Keratinocyte (primary cell): ENCODE measurements at regions not wholly inside any gene's neighbourhood (a gene's known extent, or its start where the extent isn't known, plus 50 kb on each side); places are given as distances from the start of the nearest gene placed in this dataset.
A peak's percentile ranks its signal among the peaks of the same experiment; 100 is the strongest.

Experiments used
- DNase-seq: peaks from one replicate; pipeline ENCODE4 v3.0.0-alpha.2; 2011; ENCODE audit warnings: low read depth, missing footprints, low spot score
- FAIRE-seq: peaks from 2 replicates; lab custom pipeline; 2011; peaks lifted over from hg19 to GRCh38; lab: Jason Lieb, UNC
- H2AFZ ChIP-seq: 2 replicates; pipeline ENCODE4 v1.6.0; 2012; ENCODE audit warnings: low read length, control low read depth, inconsistent platforms; ENCODE audit not compliant: control insufficient read depth
- H3K27ac ChIP-seq: 2 replicates; pipeline ENCODE4 v1.5.1; 2011; ENCODE audit warnings: low read length; ENCODE audit not compliant: control insufficient read depth, insufficient read depth
- H3K27me3 ChIP-seq: 3 replicates; pipeline ENCODE4 v1.6.0; 2011; ENCODE audit warnings: low read length; ENCODE audit not compliant: control insufficient read depth, insufficient read depth; ENCODE audit errors: extremely low read depth
- H3K36me3 ChIP-seq, 2 experiments: 2 replicates in 1 of 2; 3 replicates in 1 of 2; pipeline ENCODE4 v1.5.1; 2011; ENCODE audit warnings: low read length in 2 of 2, mild to moderate bottlenecking in 1 of 2; ENCODE audit not compliant: control insufficient read depth in 2 of 2, insufficient read depth in 2 of 2; ENCODE audit errors: extremely low read depth in 1 of 2
- H3K4me1 ChIP-seq: 3 replicates; pipeline ENCODE4 v1.5.1; 2011; ENCODE audit warnings: low read length; ENCODE audit not compliant: control insufficient read depth, insufficient read depth; ENCODE audit errors: extremely low read depth
- H3K4me2 ChIP-seq: 3 replicates; pipeline ENCODE4 v1.6.0; 2011; ENCODE audit warnings: low read depth, low read length; ENCODE audit not compliant: control insufficient read depth, insufficient read depth; ENCODE audit errors: extremely low read depth
- H3K4me3 ChIP-seq, 3 experiments: fragments of 200-600 bp in 1 of 3; sonication (generic) in 1 of 3; 2 replicates in 2 of 3; 3 replicates in 1 of 3; pipeline ENCODE4 v1.5.1; 2011 to 2016; ENCODE audit warnings: low read length in 3 of 3, mild to moderate bottlenecking in 3 of 3, control low read depth in 2 of 3, inconsistent platforms in 1 of 3, low read depth in 1 of 3, mixed read lengths in 1 of 3, mixed run types in 1 of 3, moderate library complexity in 1 of 3; ENCODE audit not compliant: control insufficient read depth in 2 of 3, insufficient read depth in 2 of 3; ENCODE audit errors: extremely low read depth in 1 of 3
- H3K79me2 ChIP-seq: 2 replicates; pipeline ENCODE4 v1.6.0; 2012; ENCODE audit warnings: low read length; ENCODE audit not compliant: control insufficient read depth, insufficient read depth
- H3K9ac ChIP-seq: 3 replicates; pipeline ENCODE4 v1.6.0; 2011; ENCODE audit warnings: low read length; ENCODE audit not compliant: control insufficient read depth, insufficient read depth; ENCODE audit errors: extremely low read depth
- H3K9me1 ChIP-seq: 3 replicates; pipeline ENCODE4 v1.6.0; 2011; ENCODE audit warnings: low read length; ENCODE audit not compliant: control insufficient read depth, insufficient read depth; ENCODE audit errors: extremely low read depth
- H3K9me3 ChIP-seq: 2 replicates; pipeline ENCODE4 v1.5.1; 2012; ENCODE audit warnings: low read depth, low read length; ENCODE audit not compliant: control insufficient read depth
- H4K20me1 ChIP-seq: 3 replicates; pipeline ENCODE4 v1.6.0; 2011; ENCODE audit warnings: low read length; ENCODE audit not compliant: control insufficient read depth, insufficient read depth; ENCODE audit errors: extremely low read depth
- CTCF ChIP-seq, 3 experiments: IDR thresholded peaks in 1 of 3; conservative IDR thresholded peaks in 1 of 3; optimal IDR thresholded peaks in 1 of 3; 2 replicates in 2 of 3; 3 replicates in 1 of 3; pipeline versions ENCODE3 to v1.5.1; 2011; ENCODE audit warnings: low read length in 3 of 3, mild to moderate bottlenecking in 3 of 3, moderate library complexity in 2 of 3, control low read depth in 1 of 3, inconsistent platforms in 1 of 3; ENCODE audit not compliant: insufficient read depth in 2 of 3; ENCODE audit errors: extremely low read depth in 1 of 3
- EZH2 ChIP-seq: IDR thresholded peaks from one replicate; pipeline ENCODE4 v1.6.1; 2012; ENCODE audit warnings: inconsistent platforms, mild to moderate bottlenecking, low read length, moderate library complexity
- dilution Hi-C: fragments of 300-500 bp; cut with MboI; formaldehyde crosslinking; loops from one replicate; pipeline ENCODE4 v1.7.0; 2020; ENCODE audit warnings: low sequenced_read_pairs; ENCODE audit not compliant: extremely low pct_ligation_motif_present

GRCh38 chr1:200294241-200294640 is 115.6 kb downstream of the ZNF281 start:
- Histone ChIP-seq H3K79me2 (no peaks in the 10 kb centered on the region), H2AFZ (peak overlapping the region; percentile 43), H3K9me1 (no peaks in the 10 kb centered on the region), H3K27me3 (no peaks in the 10 kb centered on the region), H3K4me1 (no peaks in the 10 kb centered on the region), H3K4me3 (no peak overlapping the region), H4K20me1 (no peaks in the 10 kb centered on the region), H3K27ac (no peak overlapping the region), H3K36me3 (no peaks in the 10 kb centered on the region), H3K9me3 (no peaks in the 10 kb centered on the region), H3K4me2 (no peak overlapping the region), H3K9ac (no peak overlapping the region)
- DNase-seq (no peak), FAIRE-seq (peak; percentile 73)
- no peak for TF ChIP-seq EZH2
- no peak for TF ChIP-seq CTCF (optimal IDR thresholded peaks at IDR 0.05 in 1 of 3, IDR thresholded peaks at IDR 0.05 in 1 of 3, conservative IDR thresholded peaks at IDR 0.05 in 1 of 3; ENCODE audit: extremely low read depth in 1 of 3, insufficient read depth in 2 of 3, low read length in 3 of 3)
- dilution Hi-C loops, result no loop called here

GRCh38 chr1:200292699-200293098 is 117.1 kb downstream of the ZNF281 start:
- dilution Hi-C loops, result no loop called here
- Histone ChIP-seq H2AFZ (no peak overlapping the region), H3K4me1 (no peaks in the 10 kb centered on the region), H3K36me3 (no peaks in the 10 kb centered on the region), H3K4me3 (no peak overlapping the region), H4K20me1 (no peaks in the 10 kb centered on the region), H3K9ac (no peak overlapping the region), H3K4me2 (no peak overlapping the region), H3K27me3 (no peaks in the 10 kb centered on the region), H3K9me3 (no peaks in the 10 kb centered on the region), H3K9me1 (no peaks in the 10 kb centered on the region), H3K79me2 (no peaks in the 10 kb centered on the region), H3K27ac (no peak overlapping the region)
- no peak for FAIRE-seq
- no peak for DNase-seq
- TF ChIP-seq CTCF (optimal IDR thresholded peaks at IDR 0.05 in 1 of 3, IDR thresholded peaks at IDR 0.05 in 1 of 3, conservative IDR thresholded peaks at IDR 0.05 in 1 of 3; ENCODE audit: extremely low read depth in 1 of 3, insufficient read depth in 2 of 3, low read length in 3 of 3) (no peak), EZH2 (no peak)
